Retinal pigment epithelial cell (primary cell): ENCODE measurements at regions not wholly inside any gene's neighbourhood (a gene's known extent, or its start where the extent isn't known, plus 50 kb on each side); places are given as distances from the start of the nearest gene placed in this dataset.
"Not testable (repeated sequence)": the region's sequence is repeated elsewhere in the genome, so short reads cannot be mapped to it uniquely, and the experiment has no call there.

ENCODE experiments used
- DNase-seq: peaks from one replicate; pipeline ENCODE4 v3.0.0-alpha.2; 2010; ENCODE audit warnings: low read depth
- H3K4me3 ChIP-seq: 2 replicates; pipeline ENCODE4 v1.5.1; 2011; ENCODE audit warnings: mild to moderate bottlenecking, low read length, control low read depth, moderate library complexity
- TF ChIP-seq, protein P1 (sequence below): conservative IDR thresholded peaks from 2 replicates; pipeline ENCODE4 v1.5.1; 2011; ENCODE audit warnings: low read depth, low read length, control low read depth, inconsistent platforms

DNA sequence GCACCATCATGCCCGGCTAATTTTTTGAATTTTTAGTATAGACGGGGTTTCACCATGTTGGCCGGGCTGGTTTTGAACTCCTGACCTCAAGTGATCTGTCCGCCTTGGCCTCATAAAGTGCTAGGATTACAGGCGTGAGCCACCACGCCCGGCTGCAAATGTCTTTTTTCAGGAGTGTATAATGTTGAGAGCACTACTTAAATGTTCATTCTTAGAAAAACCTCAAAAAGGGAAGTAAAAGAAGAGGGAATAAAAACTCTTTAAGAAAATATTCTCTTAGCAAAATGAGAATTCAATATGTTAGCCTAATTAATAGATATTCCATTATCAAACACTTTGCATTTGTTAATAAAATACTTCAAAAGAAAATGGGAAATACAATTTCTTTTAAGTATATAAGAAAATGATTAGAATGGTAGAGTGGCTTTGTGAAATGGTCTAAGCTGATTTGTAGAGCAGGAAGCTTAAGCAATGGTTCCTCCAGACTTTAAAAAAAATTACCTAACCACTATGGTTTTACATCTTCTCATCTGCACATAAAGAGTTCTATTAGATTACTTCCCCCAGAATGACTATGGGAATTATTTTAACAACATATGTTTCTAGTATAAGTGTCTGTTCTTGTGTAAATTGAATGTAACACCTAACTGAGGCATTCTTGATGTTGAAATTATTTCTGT, 226.7 kb upstream of the ALCAM start:
- no peak for DNase-seq
- TF ChIP-seq, protein P1, sequence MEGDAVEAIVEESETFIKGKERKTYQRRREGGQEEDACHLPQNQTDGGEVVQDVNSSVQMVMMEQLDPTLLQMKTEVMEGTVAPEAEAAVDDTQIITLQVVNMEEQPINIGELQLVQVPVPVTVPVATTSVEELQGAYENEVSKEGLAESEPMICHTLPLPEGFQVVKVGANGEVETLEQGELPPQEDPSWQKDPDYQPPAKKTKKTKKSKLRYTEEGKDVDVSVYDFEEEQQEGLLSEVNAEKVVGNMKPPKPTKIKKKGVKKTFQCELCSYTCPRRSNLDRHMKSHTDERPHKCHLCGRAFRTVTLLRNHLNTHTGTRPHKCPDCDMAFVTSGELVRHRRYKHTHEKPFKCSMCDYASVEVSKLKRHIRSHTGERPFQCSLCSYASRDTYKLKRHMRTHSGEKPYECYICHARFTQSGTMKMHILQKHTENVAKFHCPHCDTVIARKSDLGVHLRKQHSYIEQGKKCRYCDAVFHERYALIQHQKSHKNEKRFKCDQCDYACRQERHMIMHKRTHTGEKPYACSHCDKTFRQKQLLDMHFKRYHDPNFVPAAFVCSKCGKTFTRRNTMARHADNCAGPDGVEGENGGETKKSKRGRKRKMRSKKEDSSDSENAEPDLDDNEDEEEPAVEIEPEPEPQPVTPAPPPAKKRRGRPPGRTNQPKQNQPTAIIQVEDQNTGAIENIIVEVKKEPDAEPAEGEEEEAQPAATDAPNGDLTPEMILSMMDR, result no peak
- no peak overlapping the region for H3K4me3 ChIP-seq

DNA sequence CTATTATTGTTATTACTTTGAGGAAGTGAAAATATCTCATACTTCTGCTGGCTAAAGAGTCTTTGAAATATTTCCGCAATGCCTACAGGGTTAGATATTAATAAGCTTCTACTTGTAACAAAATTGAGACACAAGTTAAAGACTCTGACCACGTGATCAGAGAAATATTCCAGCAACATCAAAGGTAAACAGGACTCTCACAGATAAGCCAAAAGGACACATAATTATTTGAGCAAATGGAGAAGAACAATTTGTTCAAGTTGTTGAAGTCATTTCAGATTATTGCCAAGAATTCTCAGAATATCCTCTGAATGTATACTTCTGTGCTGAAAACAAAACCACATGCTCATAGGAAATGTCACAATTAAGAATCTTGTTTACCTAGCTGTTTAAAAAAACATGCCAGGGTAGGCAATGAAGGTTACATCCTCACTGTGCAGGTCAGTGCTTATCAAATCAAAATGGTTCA, 225.8 kb upstream of the ALCAM start:
- DNase-seq, result no peak
- TF ChIP-seq, protein P1, result no peak
- no peak overlapping the region for H3K4me3 ChIP-seq

DNA sequence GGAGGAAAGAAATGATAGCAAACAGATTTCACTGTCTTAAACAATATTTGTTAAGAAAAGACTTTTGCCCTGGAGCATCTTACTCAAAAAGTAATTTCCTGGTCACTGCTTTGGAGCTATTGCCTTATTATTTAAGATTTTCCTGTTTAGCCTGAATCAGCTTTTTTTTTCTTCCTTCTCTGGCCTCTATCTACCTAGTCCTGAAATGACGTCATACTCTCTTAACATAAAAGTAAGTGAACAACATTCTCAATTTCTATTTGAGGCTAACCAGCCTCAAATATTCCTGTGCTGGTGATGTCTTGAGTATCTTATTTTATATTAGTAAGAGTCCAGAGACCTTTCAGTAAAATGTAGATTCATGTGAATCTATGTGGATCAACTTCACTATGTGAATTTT, 221.9 kb upstream of the ALCAM start:
- TF ChIP-seq, protein P1, result no peak
- no peak overlapping the region for H3K4me3 ChIP-seq
- DNase-seq, result no peak

DNA sequence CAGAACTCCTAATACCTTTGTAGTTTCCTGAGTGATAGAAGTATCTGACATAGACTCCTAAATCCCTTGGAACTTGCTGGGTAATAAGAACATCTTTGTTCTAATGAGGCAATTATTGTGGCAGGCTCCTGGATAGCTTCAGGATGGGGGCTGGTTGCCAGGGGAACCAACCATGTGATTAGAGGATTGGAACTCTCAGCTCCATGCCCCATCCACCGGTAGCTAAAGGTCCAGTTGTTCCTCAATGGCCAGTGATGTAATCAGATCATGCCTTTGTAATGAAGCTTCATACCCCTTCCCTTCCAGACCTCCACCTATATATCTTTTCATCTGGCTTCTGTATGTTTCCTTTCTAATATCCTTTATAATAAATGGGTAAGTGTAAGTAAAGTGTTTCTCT, 221.2 kb upstream of the ALCAM start:
- no peak overlapping the region for H3K4me3 ChIP-seq
- TF ChIP-seq, protein P1, result no peak
- peak; percentile 7 for DNase-seq

DNA sequence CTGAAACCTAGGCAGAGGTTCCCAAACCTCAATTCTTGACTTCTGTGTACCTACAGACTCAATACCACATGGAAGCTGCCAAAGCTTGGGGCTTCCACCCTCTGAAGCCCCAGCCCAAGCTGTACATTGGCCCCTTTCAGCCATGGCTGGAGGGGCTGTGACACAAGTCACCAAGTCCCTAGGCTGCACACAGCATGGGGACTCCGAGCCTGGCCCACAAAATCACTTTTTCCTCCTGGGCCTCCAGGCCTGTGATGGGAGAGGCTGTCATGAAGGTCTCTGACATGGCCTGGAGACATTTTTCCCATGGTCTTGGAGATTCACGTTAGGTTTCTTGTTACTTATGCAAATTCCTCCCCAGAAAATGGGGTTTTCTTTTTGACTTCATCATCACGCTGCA, 217.5 kb upstream of the ALCAM start:
- DNase-seq, H3K4me3 ChIP-seq: not testable (repeated sequence)

DNA sequence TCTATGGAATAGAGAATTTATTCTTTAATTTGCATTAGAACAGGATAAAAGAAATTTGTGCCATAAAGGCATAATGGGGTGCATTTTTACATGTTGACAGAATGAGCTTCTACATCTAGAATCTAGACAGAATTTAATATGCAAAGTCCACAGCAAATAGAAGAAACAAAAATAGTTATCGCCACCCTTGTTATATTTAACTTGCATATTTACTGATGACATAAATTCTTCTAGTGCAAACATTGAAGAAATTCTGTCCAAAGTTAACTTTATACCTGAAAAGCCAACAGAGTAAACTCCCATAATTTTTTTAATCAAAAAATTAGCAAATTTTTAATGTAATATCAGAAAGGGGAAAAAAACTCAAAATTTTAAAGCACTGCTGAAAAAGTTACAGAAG, 213.7 kb upstream of the ALCAM start:
- TF ChIP-seq, protein P1, result no peak
- H3K4me3 ChIP-seq, result no peak overlapping the region
- no peak for DNase-seq

DNA sequence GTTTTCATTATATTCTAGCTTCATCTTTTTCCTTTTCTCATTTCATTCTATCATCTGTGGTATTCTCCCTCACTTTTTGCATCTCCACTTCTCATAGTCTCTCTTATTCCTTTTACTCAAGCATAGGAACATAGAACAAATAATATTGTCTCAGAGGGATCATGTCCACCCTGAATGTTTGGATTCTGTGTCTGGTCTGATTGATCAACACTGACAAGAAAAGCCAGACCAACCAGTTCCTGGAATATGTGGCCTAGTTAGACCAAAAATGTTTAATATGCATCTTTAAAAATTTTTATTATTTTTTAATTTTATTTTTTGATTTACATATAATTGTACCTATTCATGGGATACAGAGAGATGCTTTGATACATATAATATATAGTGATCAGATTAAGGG, 212.0 kb upstream of the ALCAM start:
- no peak overlapping the region for H3K4me3 ChIP-seq
- DNase-seq, result no peak
- TF ChIP-seq, protein P1, result no peak
